Memory B cell (primary cell): ENCODE measurements at regions not wholly inside any gene's neighbourhood (a gene's known extent, or its start where the extent isn't known, plus 50 kb on each side); places are given as distances from the start of the nearest gene placed in this dataset.
"Not testable (repeated sequence)": the region's sequence is repeated elsewhere in the genome, so short reads cannot be mapped to it uniquely, and the experiment has no call there.

ENCODE experiments used
- ATAC-seq: fragments of 150-1000 bp; cut with Tn5 transposase; 2 replicates; pipeline ENCODE4 v1.10.0; 2021; ENCODE audit warnings: low read depth, mild to moderate bottlenecking, moderate library complexity
- DNase-seq, 2 donors: peaks; one replicate each; pipeline ENCODE4 v3.0.0; 2022; ENCODE audit warnings: low spot score in 2 of 2
- H3K27ac Mint-ChIP-seq: one replicate; pipeline ENCODE4 v1.8.0; 2022; ENCODE audit warnings: mild to moderate bottlenecking, moderate library complexity, mixed read lengths
- H3K27me3 Mint-ChIP-seq: one replicate; pipeline ENCODE4 v1.8.0; 2022; ENCODE audit warnings: mixed read lengths
- H3K36me3 Mint-ChIP-seq: one replicate; pipeline ENCODE4 v1.8.0; 2022; ENCODE audit warnings: mild to moderate bottlenecking, mixed read lengths
- H3K4me1 Mint-ChIP-seq: one replicate; pipeline ENCODE4 v1.8.0; 2022; ENCODE audit warnings: mixed read lengths
- H3K4me3 Mint-ChIP-seq: one replicate; pipeline ENCODE4 v1.8.0; 2022; ENCODE audit warnings: mild to moderate bottlenecking, moderate library complexity, mixed read lengths
- H3K9me3 Mint-ChIP-seq: one replicate; pipeline ENCODE4 v1.8.0; 2022; ENCODE audit warnings: mixed read lengths

DNA sequence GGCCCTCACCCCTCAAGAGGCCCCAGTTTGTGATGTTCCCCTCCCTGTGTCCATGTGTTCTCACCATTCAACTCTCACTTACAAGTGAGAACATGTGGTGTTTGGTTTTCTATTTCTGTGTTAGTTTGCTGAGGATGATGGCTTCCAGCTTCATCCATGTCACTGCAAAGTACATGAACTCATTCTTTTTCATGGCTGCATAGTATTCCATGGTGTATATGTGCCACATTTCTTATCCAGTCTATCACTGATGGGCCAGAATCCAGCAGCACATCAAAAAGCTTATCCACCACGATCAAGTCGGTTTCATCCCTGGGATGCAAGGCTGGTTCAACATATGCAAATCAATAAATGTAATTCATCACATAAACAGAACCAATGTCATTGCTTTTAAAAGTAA, 95.4 kb upstream of the HS3ST2 start:
- H3K4me3 Mint-ChIP-seq, ATAC-seq, H3K4me1 Mint-ChIP-seq, H3K9me3 Mint-ChIP-seq, H3K36me3 Mint-ChIP-seq, H3K27ac Mint-ChIP-seq, DNase-seq: not testable (repeated sequence)
- H3K27me3 Mint-ChIP-seq: peaks cover 18% of the 10 kb centered on the region

DNA sequence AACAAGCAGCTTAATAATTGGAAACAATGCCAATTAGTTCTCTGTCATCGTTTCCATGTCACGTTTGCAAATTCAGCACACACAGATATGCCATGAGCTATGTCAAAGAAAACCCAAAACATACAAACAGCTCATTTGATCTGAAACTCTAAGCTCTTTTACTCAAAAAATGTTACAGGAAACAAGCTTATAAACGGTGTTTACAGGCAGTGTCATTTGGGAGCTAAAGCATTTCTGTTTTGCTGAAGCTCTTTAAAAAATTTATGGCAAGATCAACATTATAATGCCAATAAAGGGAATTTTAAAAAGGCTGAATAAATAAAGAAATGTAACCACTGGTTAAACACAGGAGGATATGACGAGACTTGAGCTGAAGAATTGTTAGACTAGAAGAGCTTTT, 94.0 kb upstream of the HS3ST2 start:
- no peak overlapping the region for H3K27ac Mint-ChIP-seq
- no peak for ATAC-seq

DNA sequence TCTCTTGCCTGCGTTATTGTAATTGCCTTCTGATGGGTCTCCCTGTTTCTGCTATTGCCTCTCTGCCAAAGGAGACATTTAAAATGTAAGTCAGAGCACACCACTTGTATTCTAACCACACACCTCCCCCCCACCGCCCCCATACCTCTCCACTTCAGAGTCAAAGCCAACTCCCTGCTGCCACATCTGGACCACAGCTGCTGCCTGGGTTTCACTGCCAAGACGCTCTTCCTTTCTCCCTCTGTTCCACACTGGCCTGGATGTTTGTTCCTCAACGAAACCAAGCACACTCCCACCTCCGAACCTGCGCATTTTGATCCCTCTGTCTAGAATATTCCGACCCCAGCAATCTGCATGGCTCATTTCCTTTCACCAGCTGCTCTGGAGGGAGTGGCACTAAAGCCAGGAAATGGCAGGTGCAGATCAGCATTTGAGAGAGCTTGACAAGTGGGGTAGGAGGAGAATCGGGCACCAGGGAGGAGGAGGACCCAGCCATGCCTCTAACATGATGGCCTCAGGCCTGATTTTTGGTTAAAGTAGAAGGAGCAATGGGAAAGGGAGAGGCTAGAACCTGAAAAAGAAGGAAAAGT, 92.4 kb upstream of the HS3ST2 start:
- no peak for DNase-seq
- Mint-ChIP-seq H3K9me3 (peaks cover 3% of the 10 kb centered on the region), H3K4me1 (no peaks in the 10 kb centered on the region), H3K27me3 (peaks cover 16% of the 10 kb centered on the region), H3K4me3 (no peak overlapping the region), H3K27ac (no peak overlapping the region), H3K36me3 (peaks cover 3% of the 10 kb centered on the region)
- no peak for ATAC-seq

More for the DNA sequence above, 94.0 kb upstream of the HS3ST2 start:
- no peaks in the 10 kb centered on the region for H3K4me1 Mint-ChIP-seq
- peaks cover 3% of the 10 kb centered on the region for H3K36me3 Mint-ChIP-seq
- H3K9me3 Mint-ChIP-seq: peaks cover 4% of the 10 kb centered on the region
- no peak for DNase-seq
- no peak overlapping the region for H3K4me3 Mint-ChIP-seq
- H3K27me3 Mint-ChIP-seq: peaks cover 16% of the 10 kb centered on the region

DNA sequence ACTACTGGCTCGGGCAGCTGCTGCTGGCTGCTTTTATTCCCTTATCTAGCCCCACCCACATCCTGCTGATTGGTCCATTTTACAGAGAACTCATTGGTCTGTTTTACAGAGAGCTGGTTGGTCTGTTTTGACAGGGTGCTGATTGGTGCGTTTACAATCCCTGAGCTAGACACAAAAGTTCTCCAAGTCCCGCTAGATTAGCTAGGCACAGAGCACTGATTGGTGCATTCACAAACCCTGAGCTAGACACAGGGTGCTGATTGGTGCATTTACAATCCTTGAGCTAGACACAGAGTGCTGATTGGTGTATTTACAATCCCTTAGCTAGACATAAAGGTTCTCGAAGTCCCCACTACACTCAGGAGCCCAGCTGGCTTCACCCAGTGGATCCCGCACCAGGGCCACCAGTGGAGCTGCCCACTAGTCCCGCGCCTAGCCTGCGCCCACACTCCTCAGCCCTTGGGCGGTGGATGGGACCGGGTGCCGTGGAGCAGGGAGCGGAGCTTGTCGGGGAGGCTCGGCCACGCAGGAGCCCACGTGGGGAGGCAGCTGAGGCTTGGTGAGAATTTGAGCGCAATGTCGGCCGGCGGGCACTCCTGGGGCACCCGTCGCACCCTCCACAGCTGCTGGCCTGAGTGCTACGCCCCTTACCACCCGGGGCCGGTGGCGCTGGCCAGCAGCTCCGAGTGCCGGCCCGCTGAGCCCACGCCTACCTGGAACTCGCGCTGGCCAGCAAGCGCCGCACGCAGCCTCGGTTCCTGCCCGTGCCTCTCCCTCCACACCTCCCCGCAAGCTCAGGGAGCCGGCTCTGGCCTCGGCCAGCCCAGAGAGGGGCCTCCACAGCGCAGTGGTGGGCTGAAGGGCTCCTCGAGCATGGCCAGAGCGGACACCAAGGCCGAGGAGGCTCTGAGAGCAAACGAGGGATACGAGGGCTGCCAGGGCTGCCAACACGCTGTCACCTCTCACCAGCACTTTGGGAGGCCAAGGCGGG, 91.1 kb upstream of the HS3ST2 start:
- H3K9me3 Mint-ChIP-seq, ATAC-seq, DNase-seq, H3K36me3 Mint-ChIP-seq, H3K27ac Mint-ChIP-seq, H3K4me1 Mint-ChIP-seq, H3K4me3 Mint-ChIP-seq: not testable (repeated sequence)
- H3K27me3 Mint-ChIP-seq: peaks cover 16% of the 10 kb centered on the region

- ATAC-seq (no peak), DNase-seq (no peak)
- H3K4me3 Mint-ChIP-seq: no peak overlapping the region
- H3K9me3 Mint-ChIP-seq: no peaks in the 10 kb centered on the region
- peaks cover 7% of the 10 kb centered on the region for H3K27me3 Mint-ChIP-seq
- H3K4me1 Mint-ChIP-seq: no peaks in the 10 kb centered on the region
- no peak overlapping the region for H3K27ac Mint-ChIP-seq
- no peaks in the 10 kb centered on the region for H3K36me3 Mint-ChIP-seq
Observed at GRCh38 chr16:22726868-22727267, 87.1 kb upstream of the HS3ST2 start.

- Mint-ChIP-seq H3K36me3 (no peaks in the 10 kb centered on the region), H3K27ac (no peak overlapping the region), H3K27me3 (peaks cover 6% of the 10 kb centered on the region), H3K9me3 (no peaks in the 10 kb centered on the region), H3K4me3 (no peak overlapping the region), H3K4me1 (peaks cover 2% of the 10 kb centered on the region)
- ATAC-seq: no peak
- no peak for DNase-seq
Observed at GRCh38 chr16:22727285-22728166, 86.4 kb upstream of the HS3ST2 start.

DNA sequence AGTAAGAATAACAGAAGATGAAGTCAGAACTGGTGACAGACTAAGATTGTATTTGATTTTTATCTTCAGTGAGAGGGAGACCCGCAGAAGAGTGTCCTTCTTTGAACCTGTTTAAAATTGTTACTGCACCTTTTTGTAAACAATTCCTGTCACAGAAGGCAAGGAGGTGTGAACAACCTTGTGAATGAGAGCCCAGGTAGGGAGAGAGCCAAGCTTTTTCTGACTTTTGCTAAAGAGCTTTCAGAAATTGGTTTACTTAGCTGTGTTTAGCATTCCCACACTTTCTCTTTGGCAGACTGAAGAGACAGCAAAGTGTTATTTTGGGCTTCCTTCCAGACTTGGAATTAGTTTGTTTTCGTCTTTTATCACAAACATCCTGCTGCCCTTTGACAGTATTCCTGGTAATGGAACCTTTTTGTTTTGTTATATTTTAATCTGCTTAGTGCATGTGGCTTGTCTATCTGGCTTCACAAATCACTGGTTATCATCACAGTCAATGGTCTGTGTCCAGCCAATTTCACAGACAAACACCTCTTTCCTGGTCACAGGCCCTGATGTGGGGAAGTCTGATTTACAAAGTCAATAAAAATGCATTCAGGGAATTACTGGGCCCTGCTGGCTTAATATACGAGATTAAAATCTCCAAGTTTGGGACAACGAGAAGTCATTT, 85.7 kb upstream of the HS3ST2 start:
- no peak overlapping the region for H3K4me3 Mint-ChIP-seq
- H3K27me3 Mint-ChIP-seq: peaks cover 10% of the 10 kb centered on the region
- H3K4me1 Mint-ChIP-seq: peaks cover 3% of the 10 kb centered on the region
- H3K27ac Mint-ChIP-seq: no peak overlapping the region
- DNase-seq (no peak), ATAC-seq (no peak)
- no peaks in the 10 kb centered on the region for H3K36me3 Mint-ChIP-seq
- no peaks in the 10 kb centered on the region for H3K9me3 Mint-ChIP-seq

- H3K27me3 Mint-ChIP-seq: peaks cover 15% of the 10 kb centered on the region
- no peaks in the 10 kb centered on the region for H3K36me3 Mint-ChIP-seq
- peak; percentile 49 for ATAC-seq
- peaks cover 3% of the 10 kb centered on the region for H3K4me1 Mint-ChIP-seq
- DNase-seq: no peak
- H3K9me3 Mint-ChIP-seq: no peaks in the 10 kb centered on the region
- H3K27ac Mint-ChIP-seq: no peak overlapping the region
- no peak overlapping the region for H3K4me3 Mint-ChIP-seq
Observed at GRCh38 chr16:22732400-22732799, 81.6 kb upstream of the HS3ST2 start.

DNA sequence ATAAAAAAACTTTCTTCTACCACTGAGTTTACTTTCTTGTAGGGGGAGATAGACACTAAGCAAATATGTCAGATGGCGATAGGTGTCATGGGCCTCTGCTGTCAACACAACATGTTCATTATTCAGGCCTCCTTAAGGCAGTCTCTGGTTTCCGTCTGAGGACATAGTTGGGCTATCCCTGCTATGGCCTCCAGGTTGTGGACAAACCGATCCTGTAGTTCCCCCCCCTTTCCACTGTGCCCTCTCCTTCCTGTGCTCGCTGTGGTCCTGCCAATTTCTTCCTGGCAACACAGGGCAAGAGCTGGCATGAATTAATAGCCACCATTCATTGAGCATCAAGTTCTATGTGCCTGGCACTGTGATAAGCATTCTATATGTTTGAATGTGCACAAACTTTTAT, 81.0 kb upstream of the HS3ST2 start:
- DNase-seq (no peak), ATAC-seq (no peak)
- H3K4me1 Mint-ChIP-seq: peaks cover 3% of the 10 kb centered on the region
- no peak overlapping the region for H3K4me3 Mint-ChIP-seq
- H3K36me3 Mint-ChIP-seq: no peaks in the 10 kb centered on the region
- no peak overlapping the region for H3K27ac Mint-ChIP-seq
- H3K27me3 Mint-ChIP-seq: peaks cover 12% of the 10 kb centered on the region
- no peaks in the 10 kb centered on the region for H3K9me3 Mint-ChIP-seq

DNA sequence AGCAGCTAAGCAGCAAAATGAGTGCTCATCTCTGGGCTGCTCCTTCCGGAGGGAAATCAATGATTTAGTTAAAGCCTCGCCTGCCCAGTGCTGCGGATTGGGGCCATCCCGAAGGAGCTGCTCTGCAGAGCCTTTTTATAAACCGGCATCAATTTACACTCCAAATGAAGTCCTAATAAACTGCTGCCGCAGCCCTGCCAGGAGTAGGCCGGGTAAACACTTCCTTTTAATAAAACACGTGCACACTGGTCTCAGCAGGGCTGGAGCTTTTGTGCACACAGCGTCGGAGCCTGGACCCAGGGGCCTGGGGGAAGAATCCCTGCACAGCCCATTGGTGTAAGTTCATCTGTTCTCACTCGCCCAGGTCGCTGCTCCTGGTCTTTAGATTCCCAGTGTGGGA, 79.6 kb upstream of the HS3ST2 start:
- no peaks in the 10 kb centered on the region for H3K36me3 Mint-ChIP-seq
- peaks cover 10% of the 10 kb centered on the region for H3K27me3 Mint-ChIP-seq
- no peaks in the 10 kb centered on the region for H3K9me3 Mint-ChIP-seq
- H3K4me3 Mint-ChIP-seq: no peak overlapping the region
- H3K27ac Mint-ChIP-seq: no peak overlapping the region
- DNase-seq (no peak), ATAC-seq (no peak)
- peaks cover 5% of the 10 kb centered on the region for H3K4me1 Mint-ChIP-seq

DNA sequence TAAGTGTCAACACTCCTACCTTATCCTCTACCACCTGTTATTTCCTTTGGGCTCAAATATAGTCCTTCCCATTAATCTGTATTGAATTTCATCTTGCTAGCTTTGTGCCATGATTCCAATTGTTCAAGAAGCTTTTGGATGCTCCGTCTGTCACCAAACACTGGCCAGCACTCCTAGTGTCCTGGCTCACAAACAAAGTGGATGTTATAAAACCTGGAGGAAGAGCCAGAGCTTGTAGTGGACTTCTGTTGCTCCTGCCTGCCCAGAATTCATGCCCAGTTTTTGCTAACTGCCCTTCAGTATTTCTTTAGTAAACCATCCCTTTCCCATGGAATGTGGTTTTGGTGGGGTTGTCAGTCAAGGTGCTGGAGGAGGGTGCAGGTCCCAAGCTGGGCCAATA, 77.2 kb upstream of the HS3ST2 start:
- ATAC-seq (no peak), DNase-seq (no peak)
- Mint-ChIP-seq H3K9me3 (no peaks in the 10 kb centered on the region), H3K4me1 (peaks cover 5% of the 10 kb centered on the region), H3K27ac (no peak overlapping the region), H3K27me3 (peaks cover 11% of the 10 kb centered on the region), H3K36me3 (no peaks in the 10 kb centered on the region), H3K4me3 (no peak overlapping the region)

DNA sequence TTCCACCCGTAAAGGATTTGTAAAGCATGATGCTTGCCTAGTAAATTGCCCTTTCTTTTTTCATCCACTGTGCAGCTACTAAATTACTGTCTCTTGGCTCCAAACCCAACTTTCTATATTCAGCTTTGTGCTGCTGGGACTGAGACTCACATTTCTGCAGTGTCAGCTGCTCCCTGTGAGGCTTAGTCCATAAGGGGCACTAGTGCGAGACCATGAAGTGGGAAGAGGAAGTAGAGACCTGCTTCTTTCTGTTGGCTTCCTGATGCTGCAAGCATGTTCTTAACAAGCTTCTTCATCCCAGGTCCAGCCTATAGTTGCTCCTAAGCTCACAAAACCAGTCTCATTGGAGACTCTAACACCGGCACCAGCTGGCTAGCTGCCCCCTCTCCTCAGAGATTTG, 74.9 kb upstream of the HS3ST2 start:
- Mint-ChIP-seq H3K9me3 (peaks cover 11% of the 10 kb centered on the region), H3K4me1 (peaks cover 5% of the 10 kb centered on the region), H3K4me3 (no peak overlapping the region), H3K27ac (no peak overlapping the region), H3K36me3 (no peaks in the 10 kb centered on the region), H3K27me3 (peaks cover 8% of the 10 kb centered on the region)
- DNase-seq (no peak), ATAC-seq (peak; percentile 53)

- DNase-seq (peak in 1 of 2 donors; percentile 3), ATAC-seq (peak; percentile 76)
- H3K4me1 Mint-ChIP-seq: peaks cover 5% of the 10 kb centered on the region
- H3K27me3 Mint-ChIP-seq: peaks cover 18% of the 10 kb centered on the region
- no peak overlapping the region for H3K4me3 Mint-ChIP-seq
- H3K9me3 Mint-ChIP-seq: peaks cover 18% of the 10 kb centered on the region
- H3K36me3 Mint-ChIP-seq: peaks cover 2% of the 10 kb centered on the region
- no peak overlapping the region for H3K27ac Mint-ChIP-seq
Observed at GRCh38 chr16:22743401-22743800, 70.6 kb upstream of the HS3ST2 start.
